NCI-H82 treated with DMSO at 0.1 percent for 48 hours (cell line): ENCODE measurements at regions not wholly inside any gene's neighbourhood (a gene's known extent, or its start where the extent isn't known, plus 50 kb on each side); places are given as distances from the start of the nearest gene placed in this dataset.
"Not testable (repeated sequence)": the region's sequence is repeated elsewhere in the genome, so short reads cannot be mapped to it uniquely, and the experiment has no call there.

ENCODE experiments used
- DNase-seq: peaks from one replicate; lab custom pipeline; 2025; ENCODE audit not compliant: unreplicated experiment; lab: John Stamatoyannopoulos, UW

- DNase-seq: no peak
Observed at GRCh38 chr16:65822148-65822547, 544.3 kb upstream of the CDH5 start.

- DNase-seq: no peak
Observed at GRCh38 chr16:65819136-65819898, 547.2 kb upstream of the CDH5 start.

GRCh38 chr16:65817799-65818198, 548.7 kb upstream of the CDH5 start:
- no peak for DNase-seq

- DNase-seq: no peak
Observed at GRCh38 chr16:65817066-65817465, 549.4 kb upstream of the CDH5 start.

- DNase-seq: no peak
Observed at GRCh38 chr16:65816556-65816955, 549.9 kb upstream of the CDH5 start.

- no peak for DNase-seq
Observed at GRCh38 chr16:65815707-65816106, 550.8 kb upstream of the CDH5 start.

GRCh38 chr16:65813879-65814278, 552.6 kb upstream of the CDH5 start:
- not testable (repeated sequence) for DNase-seq

- DNase-seq: no peak
Observed at GRCh38 chr16:65809627-65810026, 556.9 kb upstream of the CDH5 start.

- peak; percentile 87 for DNase-seq
Observed at GRCh38 chr16:65808790-65809189, 557.7 kb upstream of the CDH5 start.

GRCh38 chr16:65807858-65808257, 558.6 kb upstream of the CDH5 start:
- DNase-seq: no peak

- not testable (repeated sequence) for DNase-seq
Observed at GRCh38 chr16:65805704-65806103, 560.8 kb upstream of the CDH5 start.

GRCh38 chr16:65796481-65796880, 570.0 kb upstream of the CDH5 start:
- no peak for DNase-seq

GRCh38 chr16:65794973-65795372, 571.5 kb upstream of the CDH5 start:
- no peak for DNase-seq

GRCh38 chr16:65793781-65794180, 572.7 kb upstream of the CDH5 start:
- no peak for DNase-seq

GRCh38 chr16:65790768-65791167, 575.7 kb upstream of the CDH5 start:
- DNase-seq: no peak

GRCh38 chr16:65789161-65789945, 577.1 kb upstream of the CDH5 start:
- DNase-seq: no peak

- no peak for DNase-seq
Observed at GRCh38 chr16:65788434-65789140, 577.9 kb upstream of the CDH5 start.

GRCh38 chr16:65787921-65788320, 578.6 kb upstream of the CDH5 start:
- no peak for DNase-seq

- no peak for DNase-seq
Observed at GRCh38 chr16:65786916-65787315, 579.6 kb upstream of the CDH5 start.

- no peak for DNase-seq
Observed at GRCh38 chr16:65783709-65784474, 582.6 kb upstream of the CDH5 start.
